NCI-H187 treated with DMSO at 0.1 percent for 48 hours (cell line): ENCODE measurements at regions not wholly inside any gene's neighbourhood (a gene's known extent, or its start where the extent isn't known, plus 50 kb on each side); places are given as distances from the start of the nearest gene placed in this dataset.
"Not testable (repeated sequence)": the region's sequence is repeated elsewhere in the genome, so short reads cannot be mapped to it uniquely, and the experiment has no call there.

Experiments
- DNase-seq: peaks from one replicate; lab custom pipeline; 2025; lab: John Stamatoyannopoulos, UW

DNA sequence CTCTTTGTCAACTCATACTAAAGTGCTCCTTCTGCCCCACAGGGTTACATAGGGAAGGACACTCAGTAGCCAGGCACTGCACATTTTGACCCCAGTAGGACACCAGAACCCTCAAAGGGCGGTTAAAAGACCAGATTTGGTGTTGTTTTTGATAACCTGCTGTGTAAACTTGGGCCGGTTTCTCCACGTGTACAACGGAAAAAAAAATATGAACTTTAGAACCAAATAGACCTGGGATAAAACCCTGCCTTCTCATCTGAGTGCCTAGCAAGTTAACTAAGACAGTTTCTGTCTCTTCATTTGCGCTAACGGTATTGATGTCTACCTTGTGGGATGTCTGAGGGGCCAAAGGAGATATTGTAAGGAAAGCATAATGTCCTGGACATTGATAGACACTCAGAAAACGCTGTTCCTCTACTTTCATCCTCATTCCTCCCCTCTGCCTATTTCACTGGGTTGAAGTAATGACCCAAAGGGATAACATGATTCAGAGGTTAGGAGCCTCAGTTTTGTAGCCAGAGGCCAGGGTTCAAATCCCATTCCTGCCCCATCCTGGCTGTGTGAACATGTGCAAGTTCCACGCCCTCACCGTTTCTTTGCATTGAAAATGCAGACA lies 155.9 kb upstream of the LPP start:
- DNase-seq: no peak

DNA sequence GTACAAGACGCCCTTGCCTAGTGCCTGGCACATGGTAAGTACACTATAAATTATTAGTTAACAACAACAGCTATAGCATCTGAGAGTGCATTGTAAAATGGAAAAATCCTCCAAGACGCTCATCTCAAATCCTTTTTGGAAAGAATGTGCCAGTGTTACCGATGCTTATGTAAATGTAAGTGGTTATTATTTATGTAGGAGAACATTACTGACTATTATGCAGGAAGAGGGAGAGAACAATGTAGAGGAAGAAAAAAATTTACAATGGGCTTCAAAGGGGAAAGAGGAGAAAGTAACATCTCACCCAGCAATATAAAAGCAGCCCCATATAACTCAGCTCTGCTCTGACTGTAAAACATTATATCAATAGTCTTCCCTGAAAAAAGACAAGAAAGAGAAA lies 155.3 kb upstream of the LPP start:
- no peak for DNase-seq

- no peak for DNase-seq
Observed at GRCh38 chr3:187999821-188000220, 154.1 kb upstream of the LPP start.

GRCh38 chr3:188000361-188000861 lies 153.5 kb upstream of the LPP start:
- DNase-seq: no peak

DNA sequence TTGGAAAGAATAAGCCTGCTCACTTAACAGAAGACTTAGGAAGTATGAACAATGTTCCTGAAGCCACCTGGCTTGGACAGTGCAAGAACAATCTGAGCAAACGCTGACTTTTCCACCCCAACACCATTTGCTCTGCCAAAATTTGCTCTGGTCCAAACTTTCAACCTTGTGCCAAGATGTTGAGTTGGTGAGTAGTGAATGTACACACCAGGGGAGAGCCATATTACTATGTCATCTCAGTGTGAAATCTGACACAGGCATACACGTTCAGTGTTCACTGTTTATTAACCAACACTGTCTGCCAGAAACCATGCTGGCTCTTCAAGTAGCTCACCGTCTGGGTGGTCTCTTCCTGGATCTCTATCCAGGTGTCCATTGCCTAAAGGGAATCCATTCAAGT lies 152.9 kb upstream of the LPP start:
- DNase-seq: no peak

DNA sequence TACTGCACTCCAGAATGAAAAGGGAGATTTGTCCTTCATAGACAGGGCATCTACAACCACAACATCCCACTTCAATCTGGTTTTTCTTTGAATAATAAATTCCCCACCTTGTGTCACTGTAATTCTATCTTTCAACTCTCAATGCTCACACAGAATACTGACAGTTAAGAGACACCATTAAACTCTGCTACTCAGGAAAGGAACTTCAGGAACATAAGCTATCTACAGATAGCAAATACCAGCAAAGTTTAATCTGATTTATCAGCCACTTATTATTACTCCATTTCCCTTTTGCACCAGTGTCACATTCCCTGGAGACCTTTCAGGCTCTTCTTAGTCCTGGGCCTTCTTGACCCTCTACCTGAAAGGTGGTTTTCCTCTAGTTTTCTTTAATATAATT lies 152.0 kb upstream of the LPP start:
- DNase-seq: no peak

- no peak for DNase-seq
Observed at GRCh38 chr3:188002626-188003138, 151.3 kb upstream of the LPP start.

GRCh38 chr3:188003188-188004171 lies 150.5 kb upstream of the LPP start:
- no peak for DNase-seq

GRCh38 chr3:188006726-188007393 lies 147.1 kb upstream of the LPP start:
- no peak for DNase-seq

DNA sequence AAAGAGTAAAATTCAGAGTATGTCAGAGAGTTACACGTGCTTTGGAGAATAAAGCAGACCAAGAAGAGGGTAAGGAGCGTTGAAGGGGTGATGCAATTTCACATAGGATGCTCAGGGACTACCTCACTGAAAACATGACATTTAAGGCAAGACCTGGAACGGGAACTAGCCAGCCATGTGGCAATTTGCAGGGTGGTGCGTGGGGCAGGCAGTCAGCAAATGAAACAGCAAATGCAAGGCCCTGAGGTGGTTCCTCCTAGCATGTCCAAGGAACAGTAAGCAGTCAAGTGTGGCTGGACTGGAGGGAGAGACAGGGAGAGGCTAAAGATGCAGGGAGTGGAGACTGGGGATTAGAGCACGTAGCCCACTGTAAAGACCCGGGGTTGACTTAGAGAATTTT lies 146.1 kb upstream of the LPP start:
- no peak for DNase-seq

DNA sequence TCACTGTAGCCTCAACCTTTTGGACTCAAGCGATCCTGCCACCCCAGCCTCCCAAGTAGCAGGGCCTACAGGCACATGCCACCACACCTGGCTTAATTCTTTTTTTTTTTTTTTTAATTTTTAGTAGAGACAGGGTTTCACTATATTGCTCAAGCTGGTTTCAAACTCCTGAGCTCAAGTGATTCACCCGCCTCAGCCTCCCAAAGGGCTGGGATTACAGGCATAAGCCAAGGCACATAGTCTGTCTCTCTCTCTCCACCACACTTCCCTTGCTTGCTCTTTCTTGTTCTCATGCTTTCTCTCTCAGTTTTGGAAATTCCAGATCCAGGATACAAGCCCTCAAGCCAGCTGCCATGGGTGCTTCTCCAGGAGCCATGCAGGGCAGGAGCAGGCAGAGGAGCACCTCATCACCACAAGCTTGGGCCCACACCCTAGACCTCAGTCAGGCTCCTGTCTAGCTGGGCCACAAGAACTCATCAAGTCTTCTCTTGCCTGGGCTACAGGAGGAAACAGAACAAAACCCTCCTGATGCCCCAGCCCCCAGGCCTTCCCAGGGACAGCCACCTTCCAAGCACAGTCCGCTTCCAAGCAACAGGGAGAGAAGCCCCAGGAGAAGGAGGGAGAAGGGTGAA lies 145.3 kb upstream of the LPP start:
- DNase-seq: no peak

DNA sequence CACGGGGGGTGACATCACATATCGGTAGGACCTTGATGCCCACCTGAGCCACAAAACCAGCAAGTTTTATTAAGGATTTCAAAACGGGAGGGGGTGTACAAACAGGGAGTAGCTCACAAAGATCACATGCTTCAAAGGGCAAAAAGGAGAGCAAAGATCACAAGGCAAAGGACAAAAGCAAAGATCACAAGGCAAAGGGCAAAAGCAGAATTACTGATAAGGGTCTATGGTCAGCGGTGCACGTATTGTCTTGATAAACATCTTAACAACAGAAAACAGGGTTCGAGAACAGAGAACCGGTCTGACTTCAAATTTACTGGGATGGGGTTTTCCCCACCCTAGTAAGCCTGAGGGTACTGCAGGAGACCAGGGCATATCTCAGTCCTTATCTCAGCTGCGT lies 143.5 kb upstream of the LPP start:
- no peak for DNase-seq

DNA sequence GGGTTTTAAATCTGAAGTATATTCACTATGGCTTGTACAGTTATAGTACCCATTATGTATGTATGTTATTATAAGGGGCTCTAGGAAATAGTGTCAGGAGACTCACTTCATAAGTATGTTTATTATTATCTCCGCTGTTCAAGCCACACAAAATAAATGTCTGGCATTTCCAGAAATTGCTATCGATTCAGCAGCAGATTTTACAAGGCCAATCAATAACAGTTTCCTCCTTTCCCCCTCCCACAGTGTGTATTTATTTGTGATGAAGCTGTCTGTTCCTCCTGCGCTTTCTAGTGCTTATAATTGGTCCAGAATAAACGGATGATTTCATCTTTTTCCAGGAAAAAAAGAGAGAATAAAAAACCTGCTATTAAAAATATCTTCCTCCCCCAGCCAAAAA lies 134.2 kb upstream of the LPP start:
- no peak for DNase-seq

- no peak for DNase-seq
Observed at GRCh38 chr3:188021041-188021440, 132.9 kb upstream of the LPP start.

GRCh38 chr3:188021502-188022040 lies 132.4 kb upstream of the LPP start:
- DNase-seq: no peak

- DNase-seq: not testable (repeated sequence)
Observed at GRCh38 chr3:188022902-188023301, 131.1 kb upstream of the LPP start.

- DNase-seq: no peak
Observed at GRCh38 chr3:188025555-188025954, 128.4 kb upstream of the LPP start.

DNA sequence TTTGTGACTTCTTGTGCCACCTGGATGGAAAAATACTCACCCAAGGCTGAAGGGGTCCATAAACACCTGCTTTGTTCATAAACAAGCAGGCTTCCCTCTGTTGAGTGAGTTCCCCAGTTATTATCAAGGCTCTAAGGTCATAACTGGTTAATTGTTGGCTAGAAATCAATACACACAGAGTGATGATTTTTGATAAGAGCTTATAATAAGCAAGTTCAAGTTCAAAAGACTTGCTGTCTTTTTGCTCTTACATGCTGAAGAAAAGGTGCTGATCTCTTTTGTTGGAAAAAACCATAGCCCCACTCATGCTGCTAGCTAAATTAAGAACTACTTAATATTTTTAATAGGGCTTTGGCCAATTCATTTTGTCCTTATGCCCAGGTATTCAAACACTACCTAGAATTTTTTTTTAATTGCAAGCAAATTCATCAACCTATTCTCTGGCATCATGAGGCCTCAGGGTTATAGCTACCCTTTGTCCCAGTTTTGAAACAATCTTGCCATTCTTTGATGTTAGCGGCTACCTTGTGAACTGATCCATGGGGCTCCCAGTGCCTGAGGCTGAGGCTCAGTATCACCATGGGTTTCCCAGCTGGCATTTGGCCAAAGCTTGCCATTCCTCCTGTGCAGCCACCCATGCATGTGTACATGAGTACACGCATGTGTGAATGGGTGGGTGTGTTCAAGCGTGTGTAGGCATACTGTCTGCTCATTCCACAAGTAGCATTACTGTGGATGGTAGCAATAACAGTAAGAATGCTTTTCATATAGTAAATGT lies 127.6 kb upstream of the LPP start:
- DNase-seq: no peak

- DNase-seq: no peak
Observed at GRCh38 chr3:188031121-188031520, 122.8 kb upstream of the LPP start.

DNA sequence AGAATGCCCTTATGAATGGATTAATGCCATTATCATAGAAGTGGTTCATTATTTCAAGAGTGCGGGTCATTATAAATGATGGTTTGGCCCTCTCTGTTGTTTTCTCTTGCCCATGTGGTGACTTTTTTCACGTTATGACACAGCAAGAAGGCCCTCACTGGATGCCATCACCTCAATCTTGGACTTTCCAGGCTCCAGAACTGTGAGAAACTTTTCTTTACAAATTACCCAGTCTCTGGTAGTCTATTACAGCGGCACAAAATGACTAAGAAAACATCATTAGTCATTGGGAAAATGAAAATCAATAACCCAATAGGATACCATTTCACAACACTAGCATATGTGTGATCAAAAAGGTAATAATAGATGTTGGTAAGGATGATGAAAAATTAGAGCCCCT lies 119.0 kb upstream of the LPP start:
- DNase-seq: no peak
